SK-N-MC (cell line): ENCODE measurements at regions not wholly inside any gene's neighbourhood (a gene's known extent, or its start where the extent isn't known, plus 50 kb on each side); places are given as distances from the start of the nearest gene placed in this dataset.

Experiments used
- DNase-seq: peaks from one replicate; pipeline ENCODE4 v3.0.0-alpha.2; 2011; ENCODE audit warnings: low read depth, low spot score
- H3K27ac ChIP-seq: fragments of 200-600 bp; sonication (generic); 2 replicates; pipeline ENCODE4 v1.5.1; 2016; ENCODE audit warnings: mixed run types
- H3K36me3 ChIP-seq: fragments of 200-600 bp; sonication (generic); 2 replicates; pipeline ENCODE4 v1.6.1; 2017; ENCODE audit warnings: antibody characterized with exemption, low read length, mixed read lengths; ENCODE audit not compliant: insufficient read depth
- H3K4me3 ChIP-seq: fragments of 200-600 bp; sonication (generic); 2 replicates; pipeline ENCODE4 v1.5.1; 2016
- H3K9ac ChIP-seq: fragments of 200-600 bp; sonication (generic); 2 replicates; pipeline ENCODE4 v1.8.0; 2017; ENCODE audit warnings: mixed run types, mixed read lengths; ENCODE audit not compliant: insufficient read length
- H3K9me3 ChIP-seq: fragments of 200-600 bp; sonication (generic); 2 replicates; pipeline ENCODE4 v1.6.1; 2017; ENCODE audit warnings: low read depth, mild to moderate bottlenecking, antibody characterized with exemption, low read length, moderate library complexity, mixed read lengths
- EZH2 ChIP-seq: fragments of 200-600 bp; sonication (generic); IDR thresholded peaks from one replicate; pipeline ENCODE4 v1.6.1; 2017; ENCODE audit warnings: antibody characterized with exemption
- FOXP2 ChIP-seq: optimal IDR thresholded peaks from 2 replicates; pipeline ENCODE3; 2011; ENCODE audit warnings: mild to moderate bottlenecking, moderate library complexity; ENCODE audit not compliant: insufficient read depth; ENCODE audit errors: extremely low read length, control extremely low read depth
- POLR2AphosphoS5 ChIP-seq: IDR thresholded peaks from 2 replicates; pipeline ENCODE4 v1.6.1; 2012; ENCODE audit warnings: mild to moderate bottlenecking, low read depth, low read length, borderline replicate concordance

GRCh38 chr22:27205492-27206373 lies 548.3 kb downstream of the MIAT start:
- no peak overlapping the region for H3K4me3 ChIP-seq
- no peak for TF ChIP-seq EZH2
- TF ChIP-seq POLR2AphosphoS5 = no peak
- no peak for TF ChIP-seq FOXP2
- H3K9me3 ChIP-seq = no peaks in the 10 kb centered on the region
- no peak for DNase-seq
- no peak overlapping the region for H3K27ac ChIP-seq
- no peak overlapping the region for H3K9ac ChIP-seq
- H3K36me3 ChIP-seq = no peaks in the 10 kb centered on the region

GRCh38 chr22:27206374-27207133 lies 549.2 kb downstream of the MIAT start:
- no peaks in the 10 kb centered on the region for H3K9me3 ChIP-seq
- no peak overlapping the region for H3K4me3 ChIP-seq
- H3K27ac ChIP-seq = no peak overlapping the region
- TF ChIP-seq POLR2AphosphoS5 = no peak
- TF ChIP-seq EZH2 = no peak
- TF ChIP-seq FOXP2 = no peak
- no peak for DNase-seq
- H3K36me3 ChIP-seq = no peaks in the 10 kb centered on the region
- no peak overlapping the region for H3K9ac ChIP-seq

- Histone ChIP-seq H3K27ac (no peak overlapping the region), H3K36me3 (no peaks in the 10 kb centered on the region)
- TF ChIP-seq EZH2 (no peak), FOXP2 (no peak), POLR2AphosphoS5 (no peak)
These were observed 549.9 kb downstream of the MIAT start for GRCh38 chr22:27207266-27207665.

GRCh38 chr22:27207907-27208306 lies 550.5 kb downstream of the MIAT start:
- Histone ChIP-seq H3K9ac (no peak overlapping the region), H3K9me3 (no peaks in the 10 kb centered on the region), H3K27ac (no peak overlapping the region), H3K4me3 (no peak overlapping the region), H3K36me3 (no peaks in the 10 kb centered on the region)
- TF ChIP-seq FOXP2 = no peak
- no peak for TF ChIP-seq EZH2
- no peak for TF ChIP-seq POLR2AphosphoS5
- DNase-seq = no peak

More at GRCh38 chr22:27207266-27207665, 549.9 kb downstream of the MIAT start:
- Histone ChIP-seq H3K9me3 (no peaks in the 10 kb centered on the region), H3K4me3 (no peak overlapping the region), H3K9ac (no peak overlapping the region)
- no peak for DNase-seq

- Histone ChIP-seq H3K36me3 (no peaks in the 10 kb centered on the region), H3K27ac (no peak overlapping the region), H3K9ac (no peak overlapping the region), H3K4me3 (no peak overlapping the region), H3K9me3 (no peaks in the 10 kb centered on the region)
- no peak for TF ChIP-seq POLR2AphosphoS5
- TF ChIP-seq EZH2 = no peak
- TF ChIP-seq FOXP2 = no peak
- no peak for DNase-seq
These were observed 552.8 kb downstream of the MIAT start for GRCh38 chr22:27210111-27210730.

GRCh38 chr22:27212102-27212501 lies 554.7 kb downstream of the MIAT start:
- peak overlapping the region; percentile 67 for H3K27ac ChIP-seq
- DNase-seq = no peak
- no peaks in the 10 kb centered on the region for H3K36me3 ChIP-seq
- TF ChIP-seq EZH2 (no peak), FOXP2 (no peak), POLR2AphosphoS5 (no peak)
- H3K9me3 ChIP-seq = no peaks in the 10 kb centered on the region
- H3K4me3 ChIP-seq = peak overlapping the region; percentile 10
- no peak overlapping the region for H3K9ac ChIP-seq

GRCh38 chr22:27212617-27213177 lies 555.3 kb downstream of the MIAT start:
- Histone ChIP-seq H3K4me3 (peak overlapping the region; percentile 10), H3K9ac (no peak overlapping the region), H3K36me3 (no peaks in the 10 kb centered on the region), H3K9me3 (no peaks in the 10 kb centered on the region), H3K27ac (peak overlapping the region; percentile 67)
- DNase-seq = peak; percentile 96
- TF ChIP-seq FOXP2 (peak; percentile 90), EZH2 (no peak)

GRCh38 chr22:27213294-27213693 lies 555.9 kb downstream of the MIAT start:
- TF ChIP-seq FOXP2 = no peak
- no peak for TF ChIP-seq EZH2
- TF ChIP-seq POLR2AphosphoS5 = no peak
- no peak for DNase-seq
- Histone ChIP-seq H3K9ac (no peak overlapping the region), H3K9me3 (no peaks in the 10 kb centered on the region), H3K36me3 (no peaks in the 10 kb centered on the region), H3K27ac (0 out of 2 replicates have a peak overlapping the region, but pooled peaks have one; percentile 67), H3K4me3 (peak overlapping the region; percentile 10)
